H9 (cell line): ENCODE measurements at regions not wholly inside any gene's neighbourhood (a gene's known extent, or its start where the extent isn't known, plus 50 kb on each side); places are given as distances from the start of the nearest gene placed in this dataset.

Source experiments
- DNase-seq: peaks from one replicate; pipeline ENCODE4 v3.0.0-alpha.2; 2017
- H2AFZ ChIP-seq: one replicate; pipeline ENCODE4 v1.6.1; 2013; ENCODE audit warnings: mild to moderate bottlenecking, low read length, control low read depth, moderate library complexity
- H2AK5ac ChIP-seq: 2 replicates; pipeline ENCODE4 v1.6.1; 2013; ENCODE audit warnings: low read length, control low read depth, mixed read lengths; ENCODE audit not compliant: insufficient read length
- H2BK120ac ChIP-seq: one replicate; pipeline ENCODE4 v1.6.1; 2013; ENCODE audit warnings: low read depth, mild to moderate bottlenecking, low read length, control low read depth, inconsistent platforms; ENCODE audit not compliant: poor library complexity, severe bottlenecking
- H2BK12ac ChIP-seq: 2 replicates; pipeline ENCODE4 v1.6.1; 2013; ENCODE audit warnings: low read length, control low read depth, mixed read lengths, low read depth; ENCODE audit not compliant: insufficient read length
- H2BK15ac ChIP-seq: 2 replicates; pipeline ENCODE4 v1.6.1; 2013; ENCODE audit warnings: low read depth, low read length, control low read depth
- H2BK20ac ChIP-seq: one replicate; pipeline ENCODE4 v1.6.1; 2013; ENCODE audit warnings: low read depth, mild to moderate bottlenecking, low read length, control low read depth, inconsistent platforms; ENCODE audit not compliant: poor library complexity, severe bottlenecking
- H2BK5ac ChIP-seq: 2 replicates; pipeline ENCODE4 v1.6.1; 2013; ENCODE audit warnings: low read length, control low read depth, mixed read lengths; ENCODE audit not compliant: insufficient read length
- H3K14ac ChIP-seq: 2 replicates; pipeline ENCODE4 v1.6.1; 2013; ENCODE audit warnings: low read length, control low read depth; ENCODE audit not compliant: insufficient read depth
- H3K18ac ChIP-seq: 2 replicates; pipeline ENCODE4 v1.6.1; 2013; ENCODE audit warnings: low read depth, mild to moderate bottlenecking, mixed read lengths, low read length, control low read depth; ENCODE audit not compliant: insufficient read length
- H3K23ac ChIP-seq: 2 replicates; pipeline ENCODE4 v1.6.1; 2013; ENCODE audit warnings: low read length, control low read depth, mixed read lengths, low read depth; ENCODE audit not compliant: insufficient read length
- H3K23me2 ChIP-seq: 2 replicates; pipeline ENCODE4 v1.6.1; 2013; ENCODE audit warnings: low read depth, mild to moderate bottlenecking, mixed read lengths, low read length, control low read depth; ENCODE audit not compliant: insufficient read length, poor library complexity, severe bottlenecking
- H3K27ac ChIP-seq: 2 replicates; pipeline ENCODE4 v1.5.1; 2013; ENCODE audit warnings: low read length, control low read depth, mixed read lengths, low read depth; ENCODE audit not compliant: insufficient read length
- H3K27me3 ChIP-seq: 2 replicates; pipeline ENCODE4 v1.6.1; 2013; ENCODE audit warnings: low read length, control low read depth, inconsistent platforms; ENCODE audit not compliant: insufficient read depth
- H3K4ac ChIP-seq: 2 replicates; pipeline ENCODE4 v1.6.1; 2013; ENCODE audit warnings: low read depth, mild to moderate bottlenecking, control low read depth, inconsistent platforms, low read length, moderate library complexity
- H3K4me1 ChIP-seq: 2 replicates; pipeline ENCODE4 v1.6.1; 2013; ENCODE audit warnings: low read length, control low read depth, inconsistent platforms; ENCODE audit not compliant: insufficient read depth
- H3K4me2 ChIP-seq: 2 replicates; pipeline ENCODE4 v1.6.1; 2013; ENCODE audit warnings: low read length, control low read depth, mixed read lengths; ENCODE audit not compliant: insufficient read length, insufficient read depth
- H3K56ac ChIP-seq: 2 replicates; pipeline ENCODE4 v1.6.1; 2013; ENCODE audit warnings: low read depth, mild to moderate bottlenecking, mixed read lengths, low read length, control low read depth; ENCODE audit not compliant: insufficient read length
- H3K79me1 ChIP-seq: 2 replicates; pipeline ENCODE4 v1.6.1; 2013; ENCODE audit warnings: low read depth, mild to moderate bottlenecking, moderate library complexity, low read length, control low read depth, inconsistent platforms; ENCODE audit not compliant: insufficient read depth, poor library complexity, severe bottlenecking
- H3K79me2 ChIP-seq: 2 replicates; pipeline ENCODE4 v1.6.1; 2013; ENCODE audit warnings: low read length, control low read depth, inconsistent platforms; ENCODE audit not compliant: insufficient read depth
- H3K9ac ChIP-seq: 2 replicates; pipeline ENCODE4 v1.6.1; 2013; ENCODE audit warnings: low read length, control low read depth, mixed read lengths; ENCODE audit not compliant: insufficient read length; ENCODE audit errors: extremely low read depth
- H3K9me3 ChIP-seq: one replicate; pipeline ENCODE4 v1.6.1; 2013; ENCODE audit warnings: low read depth, low read length, inconsistent platforms; ENCODE audit not compliant: control insufficient read depth
- H3T11ph ChIP-seq: one replicate; pipeline ENCODE4 v1.6.1; 2013; ENCODE audit warnings: mild to moderate bottlenecking, low read length, control low read depth, inconsistent platforms
- H4K20me1 ChIP-seq: one replicate; pipeline ENCODE4 v1.6.1; 2013; ENCODE audit not compliant: control insufficient read depth, insufficient read length, insufficient read depth
- H4K5ac ChIP-seq: 2 replicates; pipeline ENCODE4 v1.6.1; 2013; ENCODE audit warnings: low read depth, mild to moderate bottlenecking, mixed read lengths, low read length, control low read depth; ENCODE audit not compliant: insufficient read length
- H4K8ac ChIP-seq: replicated peaks from 2 replicates; pipeline ENCODE4 v1.6.1; 2013; ENCODE audit warnings: low read length, control low read depth, mixed read lengths, low read depth; ENCODE audit not compliant: insufficient read length
- H4K91ac ChIP-seq: 2 replicates; pipeline ENCODE4 v1.6.1; 2013; ENCODE audit warnings: low read depth, mild to moderate bottlenecking, moderate library complexity, mixed read lengths, low read length, control low read depth; ENCODE audit not compliant: insufficient read length
- H3K27ac Mint-ChIP-seq, 3 experiments: 2 replicates in 2 of 3; 3 replicates in 1 of 3; pipeline ENCODE4 v1.8.0; 2020 to 2021; ENCODE audit warnings: mixed read lengths in 3 of 3, mild to moderate bottlenecking in 1 of 3, moderate library complexity in 1 of 3
- H3K27me3 Mint-ChIP-seq: 2 replicates; pipeline ENCODE4 v1.8.0; 2021; ENCODE audit warnings: low read depth, mild to moderate bottlenecking, moderate library complexity, mixed read lengths
- H3K36me3 Mint-ChIP-seq, 3 experiments: 2 replicates in 2 of 3; 3 replicates in 1 of 3; pipeline ENCODE4 v1.8.0; 2020 to 2021; ENCODE audit warnings: low read depth in 3 of 3, mixed read lengths in 3 of 3; ENCODE audit not compliant: insufficient read depth in 1 of 3
- H3K4me1 Mint-ChIP-seq, 2 experiments: 2 replicates each; pipeline ENCODE4 v1.8.0; 2020; ENCODE audit warnings: mixed read lengths in 2 of 2
- H3K4me3 Mint-ChIP-seq, 2 experiments: 2 replicates in 1 of 2; 3 replicates in 1 of 2; pipeline ENCODE4 v1.8.0; 2020 to 2021; ENCODE audit warnings: mild to moderate bottlenecking in 2 of 2, mixed read lengths in 2 of 2, moderate library complexity in 1 of 2
- H3K9me3 Mint-ChIP-seq, 2 experiments: 2 replicates in 1 of 2; 3 replicates in 1 of 2; pipeline ENCODE4 v1.8.0; 2020; ENCODE audit warnings: mild to moderate bottlenecking in 2 of 2, mixed read lengths in 2 of 2, moderate library complexity in 1 of 2
- WGBS: extraction: QIAGEN DNeasy Blood & Tissue Kit; methylation state at CpG from one replicate; pipeline ENCODE4 v1.1.7; 2013; ENCODE audit warnings: missing lambda C conversion rate, low lambda C conversion rate, mixed read lengths; ENCODE audit not compliant: insufficient read length; ENCODE audit errors: extremely low coverage; 5-methylcytosine and 5-hydroxymethylcytosine counted together
- TF ChIP-seq, protein P1 (sequence below): fragments of 200-600 bp; sonication (generic); conservative IDR thresholded peaks from 3 replicates; pipeline ENCODE4 v1.8.0; 2021; ENCODE audit warnings: antibody characterized with exemption, mild to moderate bottlenecking

DNA sequence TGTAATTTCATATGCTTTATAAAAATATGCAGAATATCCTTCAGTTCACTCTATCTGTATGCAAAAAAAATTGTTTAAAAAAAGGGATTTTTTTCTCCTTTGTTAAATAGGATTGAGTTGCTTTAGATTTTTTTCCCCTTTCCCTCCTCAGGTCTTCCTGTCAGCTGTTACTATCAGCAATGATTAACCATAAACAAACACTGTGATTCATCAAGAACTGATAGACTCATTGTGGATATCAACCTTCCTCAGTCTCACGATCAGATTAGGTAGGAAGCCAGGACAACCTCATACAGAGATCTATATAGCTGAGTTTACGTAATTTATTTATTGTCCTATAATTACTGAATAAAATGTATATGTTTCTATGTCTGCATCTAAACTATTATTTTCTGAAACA is 2136.2 kb upstream of the CELF4 start:
- Histone ChIP-seq H3K4ac (no peak overlapping the region), H3K79me2 (no peaks in the 10 kb centered on the region), H2BK5ac (no peak overlapping the region), H3K9ac (no peak overlapping the region), H4K91ac (no peak overlapping the region), H3K14ac (no peak overlapping the region), H3K27me3 (no peaks in the 10 kb centered on the region), H3K23ac (no peak overlapping the region), H2BK20ac (no peak overlapping the region), H4K8ac (no peak overlapping the region), H3K23me2 (no peaks in the 10 kb centered on the region), H3K27ac (no peak overlapping the region), H2AFZ (no peak overlapping the region), H2BK120ac (no peak overlapping the region), H3K56ac (no peak overlapping the region), H2BK12ac (no peak overlapping the region), H4K20me1 (no peaks in the 10 kb centered on the region), H3K4me2 (no peak overlapping the region), H3K79me1 (no peaks in the 10 kb centered on the region), H3T11ph (no peak overlapping the region), H3K9me3 (no peaks in the 10 kb centered on the region), H2BK15ac (no peak overlapping the region), H3K18ac (no peak overlapping the region), H3K4me1 (no peaks in the 10 kb centered on the region), H4K5ac (no peak overlapping the region), H2AK5ac (no peak overlapping the region)
- WGBS = no CpG with 5 or more reads among the region's 2 CpGs
- no peak for DNase-seq
- Mint-ChIP-seq H3K4me3 (no peak overlapping the region), H3K36me3 (peaks cover 1 to 7% (median 3%) of the 10 kb centered on the region in 3 experiments; a peak in 5 of 7 replicates), H3K27ac (no peak overlapping the region), H3K27me3 (no peaks in the 10 kb centered on the region), H3K4me1 (peaks cover 9% of the 10 kb centered on the region in 2 experiments; a peak in 3 of 4 replicates), H3K9me3 (no peaks in the 10 kb centered on the region)
- TF ChIP-seq, protein P1, sequence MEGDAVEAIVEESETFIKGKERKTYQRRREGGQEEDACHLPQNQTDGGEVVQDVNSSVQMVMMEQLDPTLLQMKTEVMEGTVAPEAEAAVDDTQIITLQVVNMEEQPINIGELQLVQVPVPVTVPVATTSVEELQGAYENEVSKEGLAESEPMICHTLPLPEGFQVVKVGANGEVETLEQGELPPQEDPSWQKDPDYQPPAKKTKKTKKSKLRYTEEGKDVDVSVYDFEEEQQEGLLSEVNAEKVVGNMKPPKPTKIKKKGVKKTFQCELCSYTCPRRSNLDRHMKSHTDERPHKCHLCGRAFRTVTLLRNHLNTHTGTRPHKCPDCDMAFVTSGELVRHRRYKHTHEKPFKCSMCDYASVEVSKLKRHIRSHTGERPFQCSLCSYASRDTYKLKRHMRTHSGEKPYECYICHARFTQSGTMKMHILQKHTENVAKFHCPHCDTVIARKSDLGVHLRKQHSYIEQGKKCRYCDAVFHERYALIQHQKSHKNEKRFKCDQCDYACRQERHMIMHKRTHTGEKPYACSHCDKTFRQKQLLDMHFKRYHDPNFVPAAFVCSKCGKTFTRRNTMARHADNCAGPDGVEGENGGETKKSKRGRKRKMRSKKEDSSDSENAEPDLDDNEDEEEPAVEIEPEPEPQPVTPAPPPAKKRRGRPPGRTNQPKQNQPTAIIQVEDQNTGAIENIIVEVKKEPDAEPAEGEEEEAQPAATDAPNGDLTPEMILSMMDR = no peak
